SU-DHL-6 (cell line): ENCODE measurements at regions not wholly inside any gene's neighbourhood (a gene's known extent, or its start where the extent isn't known, plus 50 kb on each side); places are given as distances from the start of the nearest gene placed in this dataset.

Experiments used
- H2AFZ ChIP-seq: fragments of 200-600 bp; sonication (generic); 2 replicates; pipeline ENCODE4 v1.6.1; 2014; ENCODE audit warnings: low read depth, mild to moderate bottlenecking, moderate library complexity, mixed read lengths, antibody characterized with exemption, low read length; ENCODE audit not compliant: severe bottlenecking
- H3F3A ChIP-seq: fragments of 200-600 bp; shearing (Covaris generic); 2 replicates; pipeline ENCODE4 v1.6.0; 2016; ENCODE audit warnings: antibody characterized with exemption, mild to moderate bottlenecking; ENCODE audit not compliant: insufficient read depth
- H3K27ac ChIP-seq: fragments of 200-600 bp; sonication (generic); 2 replicates; pipeline ENCODE4 v1.5.1; 2016; ENCODE audit warnings: low read depth, mild to moderate bottlenecking, low read length, moderate library complexity, mixed read lengths
- H3K27me3 ChIP-seq: fragments of 200-600 bp; sonication (generic), shearing (Covaris generic); 2 replicates; pipeline ENCODE4 v1.6.0; 2014; ENCODE audit warnings: mild to moderate bottlenecking, low read length
- H3K36me3 ChIP-seq: fragments of 200-600 bp; sonication (generic); 2 replicates; pipeline ENCODE4 v1.6.1; 2014; ENCODE audit warnings: mild to moderate bottlenecking, low read length, mixed read lengths
- H3K4me2 ChIP-seq: fragments of 300-600, 200-600 bp; shearing (Covaris generic), sonication (generic); 2 replicates; pipeline ENCODE4 v1.6.0; 2014; ENCODE audit warnings: low read length, low read depth, mild to moderate bottlenecking; ENCODE audit not compliant: poor library complexity, severe bottlenecking
- H3K4me3 ChIP-seq: fragments of 200-600 bp; sonication (generic); 2 replicates; pipeline ENCODE4 v1.5.1; 2014; ENCODE audit warnings: antibody characterized with exemption, low read length, mild to moderate bottlenecking, mixed read lengths; ENCODE audit not compliant: insufficient read depth, poor library complexity, severe bottlenecking
- H3K79me2 ChIP-seq: fragments of 200-600 bp; sonication (generic); 2 replicates; pipeline ENCODE4 v1.6.1; 2014; ENCODE audit warnings: mild to moderate bottlenecking, low read length, moderate library complexity; ENCODE audit not compliant: insufficient read depth
- H3K9ac ChIP-seq: fragments of 200-600 bp; sonication (generic); 2 replicates; pipeline ENCODE4 v1.7.0; 2014; ENCODE audit warnings: mild to moderate bottlenecking, low read length
- H3K9me2 ChIP-seq: fragments of 200-600 bp; sonication (generic); replicated peaks from 2 replicates; pipeline ENCODE4 v1.6.1; 2014; ENCODE audit warnings: low read length; ENCODE audit not compliant: insufficient read depth
- H3K9me3 ChIP-seq: fragments of 200-600 bp; sonication (generic); 2 replicates; pipeline ENCODE4 v1.6.1; 2014; ENCODE audit warnings: low read length, mixed read lengths; ENCODE audit not compliant: insufficient read depth
- H4K20me1 ChIP-seq: fragments of 200-600 bp; sonication (generic); 2 replicates; pipeline ENCODE4 v1.6.1; 2014; ENCODE audit warnings: low read depth, mild to moderate bottlenecking, antibody characterized with exemption, low read length, moderate library complexity, mixed read lengths
- CTCF ChIP-seq: fragments of 200-600 bp; sonication (generic); IDR thresholded peaks from one replicate; pipeline ENCODE4 v1.5.1; 2017; ENCODE audit warnings: antibody characterized with exemption, mild to moderate bottlenecking, low read length, moderate library complexity; ENCODE audit not compliant: insufficient read depth, poor library complexity, severe bottlenecking
- EZH2phosphoT487 ChIP-seq: fragments of 200-600 bp; sonication (generic), shearing (Covaris generic); conservative IDR thresholded peaks from 2 replicates; pipeline ENCODE4 v1.6.1; 2018; ENCODE audit warnings: mild to moderate bottlenecking, antibody characterized with exemption, low read length, moderate library complexity, mixed read lengths

GRCh38 chr12:102618197-102618877, 138.0 kb upstream of the IGF1 start:
- Histone ChIP-seq H3K9me3 (no peaks in the 10 kb centered on the region), H3K4me3 (no peak overlapping the region), H3K9ac (no peak overlapping the region), H2AFZ (no peak overlapping the region), H3K27me3 (no peaks in the 10 kb centered on the region), H3K4me2 (no peak overlapping the region), H3K36me3 (no peaks in the 10 kb centered on the region), H4K20me1 (no peaks in the 10 kb centered on the region), H3K27ac (no peak overlapping the region), H3K9me2 (no peaks in the 10 kb centered on the region), H3K79me2 (no peaks in the 10 kb centered on the region), H3F3A (no peaks in the 10 kb centered on the region)
- TF ChIP-seq CTCF: no peak
- TF ChIP-seq EZH2phosphoT487: no peak

- Histone ChIP-seq H2AFZ (no peak overlapping the region), H4K20me1 (no peaks in the 10 kb centered on the region), H3K4me3 (no peak overlapping the region), H3K9me2 (no peaks in the 10 kb centered on the region), H3K79me2 (no peaks in the 10 kb centered on the region), H3K4me2 (no peak overlapping the region), H3F3A (no peaks in the 10 kb centered on the region), H3K27me3 (no peaks in the 10 kb centered on the region), H3K9me3 (no peaks in the 10 kb centered on the region), H3K9ac (no peak overlapping the region), H3K27ac (no peak overlapping the region), H3K36me3 (no peaks in the 10 kb centered on the region)
- TF ChIP-seq EZH2phosphoT487 (no peak), CTCF (no peak)
Observed at GRCh38 chr12:102616692-102617091, 136.3 kb upstream of the IGF1 start.

- Histone ChIP-seq H3K27me3 (no peaks in the 10 kb centered on the region), H3K4me2 (no peak overlapping the region), H3K36me3 (no peaks in the 10 kb centered on the region), H3K4me3 (no peak overlapping the region), H2AFZ (no peak overlapping the region), H3K9me3 (no peaks in the 10 kb centered on the region), H3K27ac (no peak overlapping the region), H3K9me2 (no peaks in the 10 kb centered on the region), H4K20me1 (no peaks in the 10 kb centered on the region), H3K79me2 (no peaks in the 10 kb centered on the region), H3F3A (no peaks in the 10 kb centered on the region), H3K9ac (no peak overlapping the region)
- TF ChIP-seq EZH2phosphoT487 (no peak), CTCF (no peak)
Observed at GRCh38 chr12:102611995-102612394, 131.6 kb upstream of the IGF1 start.
